ENCODE measurements at regions not wholly inside any gene's neighbourhood (a gene's known extent, or its start where the extent isn't known, plus 50 kb on each side); places are given as distances from the start of the nearest gene placed in this dataset.

- TF ChIP-seq TAF1 (IDR thresholded peaks at IDR 0.05; ENCODE audit: borderline replicate concordance, low read depth, low read length) (no peak), POLR2A (IDR thresholded peaks at IDR 0.05; ENCODE audit: low read depth, low read length) (no peak), CTCF (IDR thresholded peaks at IDR 0.05 in 2 of 3, conservative IDR thresholded peaks at IDR 0.05 in 1 of 3; ENCODE audit: control insufficient read depth in 2 of 3, extremely low read depth in 1 of 3, insufficient read depth in 1 of 3, low read depth in 3 of 3, low read length in 3 of 3) (no peak), RCOR1 (conservative IDR thresholded peaks at IDR 0.05; ENCODE audit: low read depth, low read length) (no peak), ZNF274 (IDR thresholded peaks at IDR 0.05; ENCODE audit: insufficient read depth, insufficient read length) (no peak), PAX5 (IDR thresholded peaks at IDR 0.05; ENCODE audit: borderline replicate concordance, low read depth, low read length) (no peak), TCF3 (IDR thresholded peaks at IDR 0.05; ENCODE audit: borderline replicate concordance, insufficient read depth, low read depth, low read length) (no peak), MXI1 (IDR thresholded peaks at IDR 0.05; ENCODE audit: low read depth, low read length) (no peak), SUZ12 (IDR thresholded peaks at IDR 0.05; ENCODE audit: unreplicated experiment) (no peak)
Measured at GRCh38 chr1:72942008-72942407, 659.7 kb upstream of the NEGR1 start.
